ENCODE measurements at regions not wholly inside any gene's neighbourhood (a gene's known extent, or its start where the extent isn't known, plus 50 kb on each side); places are given as distances from the start of the nearest gene placed in this dataset.

GRCh38 chr1:106954661-106955229 lies 101.7 kb upstream of the PRMT6 start:
- TF ChIP-seq CTCF (IDR thresholded peaks at IDR 0.05) (no peak), POLR2A (IDR thresholded peaks at IDR 0.05) (no peak)
